ENCODE measurements at regions not wholly inside any gene's neighbourhood (a gene's known extent, or its start where the extent isn't known, plus 50 kb on each side); places are given as distances from the start of the nearest gene placed in this dataset.
"Not testable (repeated sequence)": the region's sequence is repeated elsewhere in the genome, so short reads cannot be mapped to it uniquely, and the experiment has no call there.

DNA sequence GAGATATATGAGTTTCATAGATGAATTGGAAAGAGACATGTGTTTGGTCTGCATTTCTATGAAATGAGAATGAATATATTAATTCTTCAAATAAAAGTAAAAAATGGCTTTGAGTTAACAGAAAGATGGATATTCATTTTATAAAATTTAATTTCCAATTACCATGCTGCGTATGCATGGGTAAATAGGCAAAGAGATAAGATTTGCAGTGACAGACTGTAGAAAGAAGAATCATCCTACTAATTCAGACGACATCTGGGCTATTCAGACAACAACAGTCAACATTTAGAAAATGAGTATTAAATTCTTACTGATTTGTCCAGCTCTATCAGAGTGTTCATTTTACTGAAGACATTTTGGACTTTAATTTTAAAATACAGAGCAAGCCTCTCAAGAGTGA lies 602.2 kb upstream of the NRSN1 start:
- no peaks in the 10 kb centered on the region for H3K36me3 ChIP-seq
- no peak for DNase-seq (ENCODE audit: low read depth in 1 of 2, low spot score in 2 of 2)
- 0 out of 2 replicates have a peak, but pooled peaks cover 2% of the 10 kb centered on the region for H3K9me3 ChIP-seq (replicated peaks)
- H3K27me3 ChIP-seq (replicated peaks): no peaks in the 10 kb centered on the region
- H3K4me3 ChIP-seq: no peak overlapping the region
- H3K4me1 ChIP-seq (replicated peaks): peaks cover 7% of the 10 kb centered on the region; the same call in 1 of the 2 replicates
- no peak overlapping the region for H3K27ac ChIP-seq

DNA sequence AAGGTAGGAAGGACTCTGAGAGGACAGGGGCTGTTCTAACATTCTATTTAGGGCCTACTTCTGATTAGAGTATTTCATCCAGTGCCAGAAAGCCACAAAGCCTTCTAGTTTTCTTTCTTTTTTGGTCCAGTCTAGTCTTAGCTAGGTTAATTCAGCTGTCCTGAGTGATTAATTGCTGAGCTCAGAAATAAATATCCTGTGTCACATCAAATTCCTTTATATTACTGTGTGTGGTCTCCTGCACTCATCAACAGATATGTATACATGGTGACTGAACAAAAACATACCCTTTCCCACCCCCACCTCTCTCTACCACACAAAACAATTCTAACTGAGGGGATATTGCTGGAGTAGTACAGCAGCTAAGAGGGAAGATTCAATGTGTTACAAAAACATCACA lies 601.5 kb upstream of the NRSN1 start:
- Histone ChIP-seq H3K27me3 (replicated peaks) (no peaks in the 10 kb centered on the region), H3K9me3 (replicated peaks) (0 out of 2 replicates have a peak, but pooled peaks cover 2% of the 10 kb centered on the region), H3K27ac (0 out of 2 replicates have a peak overlapping the region, but pooled peaks have one; percentile 14), H3K4me1 (replicated peaks) (peaks cover 7% of the 10 kb centered on the region; the same call in 1 of the 2 replicates), H3K36me3 (no peaks in the 10 kb centered on the region), H3K4me3 (no peak overlapping the region)
- peak in 1 of 2 experiments; percentile 66 for DNase-seq (ENCODE audit: low read depth in 1 of 2, low spot score in 2 of 2)

DNA sequence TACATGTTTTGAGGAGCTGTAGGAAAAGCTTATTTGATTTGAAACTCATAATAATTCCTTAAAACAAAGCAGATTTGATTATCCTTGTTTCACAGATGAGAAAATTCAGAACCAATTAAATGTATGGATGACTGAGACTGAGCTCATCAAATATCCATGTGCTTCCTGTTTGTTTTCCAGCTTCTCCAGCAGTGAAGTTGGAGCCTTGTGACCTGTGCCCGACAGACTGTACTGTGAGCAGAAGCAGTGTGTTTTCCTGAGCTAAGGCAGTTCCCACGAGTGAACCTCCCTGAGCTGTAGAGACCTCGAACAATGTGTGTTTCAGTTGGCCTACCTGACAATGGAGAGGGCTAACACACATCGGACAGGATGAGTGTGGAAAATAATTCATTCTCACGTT lies 599.5 kb upstream of the NRSN1 start:
- H3K27me3 ChIP-seq (replicated peaks): no peaks in the 10 kb centered on the region
- H3K36me3 ChIP-seq: no peaks in the 10 kb centered on the region
- peaks cover 7% of the 10 kb centered on the region; the same call in 1 of the 2 replicates for H3K4me1 ChIP-seq (replicated peaks)
- no peak overlapping the region for H3K4me3 ChIP-seq
- H3K9me3 ChIP-seq (replicated peaks): no peaks in the 10 kb centered on the region; the same call in 1 of the 2 replicates
- H3K27ac ChIP-seq: no peak overlapping the region
- no peak for DNase-seq (ENCODE audit: low read depth in 1 of 2, low spot score in 2 of 2)

DNA sequence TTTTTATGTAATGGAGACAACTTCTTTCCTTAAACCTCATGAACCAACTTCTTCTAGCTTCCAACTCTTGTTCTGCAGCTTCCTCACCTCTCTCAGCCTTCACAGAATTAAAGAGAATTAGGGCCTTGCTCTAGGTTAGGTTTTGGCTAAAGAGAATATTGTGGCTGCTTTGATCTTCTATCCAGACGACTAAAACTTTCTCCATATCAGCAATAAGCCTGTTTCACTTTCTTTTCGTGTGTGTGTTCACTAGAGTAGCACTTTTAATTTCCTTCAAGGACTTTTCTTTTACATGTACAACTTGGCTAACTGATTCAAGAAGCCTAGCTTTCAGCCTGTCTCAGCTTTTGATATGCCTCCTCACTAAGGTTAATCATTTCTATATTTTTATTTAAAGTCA lies 596.1 kb upstream of the NRSN1 start:
- no peaks in the 10 kb centered on the region for H3K36me3 ChIP-seq
- DNase-seq (ENCODE audit: low read depth in 1 of 2, low spot score in 2 of 2): no peak
- no peak overlapping the region for H3K27ac ChIP-seq
- no peak overlapping the region for H3K4me3 ChIP-seq
- no peaks in the 10 kb centered on the region; the same call in 1 of the 2 replicates for H3K9me3 ChIP-seq (replicated peaks)
- peaks cover 7% of the 10 kb centered on the region; the same call in 1 of the 2 replicates for H3K4me1 ChIP-seq (replicated peaks)
- H3K27me3 ChIP-seq (replicated peaks): no peaks in the 10 kb centered on the region

DNA sequence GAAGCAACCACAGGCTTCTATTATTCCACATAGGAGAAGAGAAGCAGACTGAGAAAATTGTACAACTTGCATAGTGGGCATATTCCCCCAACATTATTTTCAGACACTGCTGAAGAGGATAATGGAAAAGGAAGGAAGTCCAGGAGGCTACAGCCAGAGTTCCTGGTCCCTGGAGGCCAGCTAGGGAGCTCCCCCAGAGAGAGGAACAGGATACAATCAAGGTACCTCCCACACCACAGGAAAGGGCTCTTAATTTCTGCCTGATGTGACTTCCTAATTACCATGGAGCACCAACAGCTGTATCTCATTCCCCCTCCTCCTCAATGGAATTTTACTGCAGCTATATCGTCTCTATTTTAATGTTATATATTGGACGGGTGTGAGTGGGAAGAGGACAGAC lies 594.3 kb upstream of the NRSN1 start:
- no peaks in the 10 kb centered on the region for H3K36me3 ChIP-seq
- H3K4me1 ChIP-seq (replicated peaks): peaks cover under 1% of the 10 kb centered on the region; the same call in 1 of the 2 replicates
- DNase-seq (ENCODE audit: low read depth in 1 of 2, low spot score in 2 of 2): no peak
- H3K27ac ChIP-seq: no peak overlapping the region
- no peaks in the 10 kb centered on the region for H3K27me3 ChIP-seq (replicated peaks)
- H3K9me3 ChIP-seq (replicated peaks): no peaks in the 10 kb centered on the region; the same call in 1 of the 2 replicates
- H3K4me3 ChIP-seq: no peak overlapping the region

DNA sequence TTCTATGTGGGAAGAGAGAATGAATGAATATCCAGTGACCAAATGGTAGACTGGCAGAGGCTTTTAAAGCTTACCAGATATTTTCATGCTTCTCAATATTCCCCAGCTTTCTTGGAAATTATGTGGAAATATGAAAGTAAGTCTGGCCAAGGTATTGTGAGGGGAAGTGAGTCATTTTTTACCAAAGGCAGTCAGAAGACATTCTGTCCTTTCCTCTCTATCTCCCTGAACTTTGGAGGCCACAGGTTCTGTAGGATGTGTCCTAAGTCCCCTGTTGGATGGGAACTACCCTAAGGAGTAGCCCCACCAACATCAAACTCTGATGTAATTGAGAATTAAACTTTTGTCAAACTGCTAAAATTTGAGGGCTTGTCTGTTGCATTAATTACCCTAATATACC lies 593.8 kb upstream of the NRSN1 start:
- H3K4me3 ChIP-seq: no peak overlapping the region
- H3K9me3 ChIP-seq (replicated peaks): no peaks in the 10 kb centered on the region; the same call in 1 of the 2 replicates
- H3K36me3 ChIP-seq: no peaks in the 10 kb centered on the region
- no peak overlapping the region for H3K27ac ChIP-seq
- DNase-seq (ENCODE audit: low read depth in 1 of 2, low spot score in 2 of 2): no peak
- no peaks in the 10 kb centered on the region for H3K27me3 ChIP-seq (replicated peaks)
- no peaks in the 10 kb centered on the region for H3K4me1 ChIP-seq (replicated peaks)

DNA sequence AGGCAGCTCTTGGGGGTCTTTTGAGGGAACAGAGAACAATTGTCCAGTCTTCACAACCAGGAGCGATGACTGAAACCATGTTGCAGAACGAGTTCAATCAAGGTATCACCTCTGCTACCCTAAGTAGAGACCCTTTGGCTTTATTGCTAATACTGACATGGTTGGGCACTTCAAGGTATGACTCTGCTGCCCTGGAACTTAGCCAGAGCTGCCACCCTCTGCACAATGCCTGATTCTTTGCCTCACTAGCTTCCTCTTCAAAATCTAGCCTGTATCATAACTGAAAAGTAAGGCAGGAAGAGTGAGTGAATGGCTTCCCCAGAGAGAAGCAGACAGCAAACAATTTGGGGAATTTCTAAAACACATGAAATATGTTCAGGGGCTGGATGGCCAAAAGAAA lies 592.7 kb upstream of the NRSN1 start:
- no peaks in the 10 kb centered on the region for H3K36me3 ChIP-seq

DNA sequence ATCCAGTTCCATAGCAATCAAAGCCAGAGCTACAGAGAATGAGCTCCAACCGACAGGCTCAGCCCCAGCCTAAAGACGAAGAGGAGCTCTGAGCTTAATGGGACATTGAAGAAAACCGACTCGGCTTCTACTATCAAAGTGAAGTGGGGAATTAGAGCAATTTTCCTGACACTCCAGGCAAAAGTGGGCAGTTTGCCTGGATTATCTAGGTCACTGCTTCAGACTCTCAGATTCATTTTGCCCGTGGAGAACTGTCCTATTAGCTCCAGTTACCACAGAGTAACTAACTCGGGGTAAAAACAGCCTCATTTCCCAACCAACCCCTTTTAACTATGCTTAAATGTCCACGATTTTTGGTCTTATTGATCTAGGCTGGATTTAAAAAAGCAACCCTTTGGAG lies 592.1 kb upstream of the NRSN1 start:
- DNase-seq (ENCODE audit: low read depth in 1 of 2, low spot score in 2 of 2): no peak
- no peaks in the 10 kb centered on the region for H3K27me3 ChIP-seq (replicated peaks)
- H3K27ac ChIP-seq: no peak overlapping the region
- no peak overlapping the region for H3K4me3 ChIP-seq
- H3K36me3 ChIP-seq: no peaks in the 10 kb centered on the region
- H3K4me1 ChIP-seq (replicated peaks): no peaks in the 10 kb centered on the region
- no peaks in the 10 kb centered on the region; the same call in 1 of the 2 replicates for H3K9me3 ChIP-seq (replicated peaks)

More for the DNA sequence above, 592.7 kb upstream of the NRSN1 start:
- H3K27me3 ChIP-seq (replicated peaks): no peaks in the 10 kb centered on the region
- no peaks in the 10 kb centered on the region for H3K4me1 ChIP-seq (replicated peaks)
- H3K4me3 ChIP-seq: no peak overlapping the region
- DNase-seq (ENCODE audit: low read depth in 1 of 2, low spot score in 2 of 2): no peak
- H3K9me3 ChIP-seq (replicated peaks): no peaks in the 10 kb centered on the region; the same call in 1 of the 2 replicates
- no peak overlapping the region for H3K27ac ChIP-seq

DNA sequence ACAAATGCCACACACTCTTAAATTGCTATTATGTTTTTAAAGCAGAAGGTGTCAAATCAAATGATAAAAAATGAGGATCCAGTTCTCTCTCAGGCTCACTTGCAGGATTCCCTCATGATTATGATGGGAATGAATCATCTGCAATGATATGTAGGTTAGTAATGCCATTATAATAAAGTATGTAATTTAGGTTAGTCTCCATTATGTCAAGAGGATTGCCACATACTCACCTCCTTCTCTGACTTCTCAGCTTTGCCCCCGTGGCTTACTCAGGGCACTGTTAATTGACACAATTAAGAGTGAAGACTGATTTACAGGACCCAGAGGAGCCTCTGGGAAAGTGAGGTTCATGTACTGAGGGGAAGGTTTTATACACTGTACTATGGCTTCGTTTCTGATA lies 591.7 kb upstream of the NRSN1 start:
- Histone ChIP-seq H3K36me3 (no peaks in the 10 kb centered on the region), H3K4me3 (no peak overlapping the region), H3K27ac (no peak overlapping the region), H3K9me3 (replicated peaks) (no peaks in the 10 kb centered on the region; the same call in 1 of the 2 replicates), H3K4me1 (replicated peaks) (no peaks in the 10 kb centered on the region), H3K27me3 (replicated peaks) (no peaks in the 10 kb centered on the region)
- no peak for DNase-seq (ENCODE audit: low read depth in 1 of 2, low spot score in 2 of 2)

DNA sequence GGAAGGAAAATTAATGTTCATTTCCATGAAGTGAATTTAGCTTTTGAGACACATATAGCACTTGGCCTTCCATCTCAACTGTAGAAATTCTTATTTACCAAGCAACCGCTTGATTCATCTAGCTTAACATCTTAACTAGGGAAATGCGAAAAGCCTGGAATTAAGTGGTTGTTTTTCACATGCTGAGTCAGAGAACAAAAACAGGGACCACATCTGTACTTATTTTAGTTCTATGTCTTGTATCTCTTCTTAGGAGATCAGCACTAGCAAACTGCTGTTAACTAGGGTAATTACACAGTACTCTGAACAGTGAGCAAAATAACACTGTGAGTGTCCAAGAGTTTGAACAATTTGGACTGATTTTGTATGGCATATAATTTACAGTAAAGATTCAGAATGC lies 590.9 kb upstream of the NRSN1 start:
- Histone ChIP-seq H3K27ac (no peak overlapping the region), H3K27me3 (replicated peaks) (no peaks in the 10 kb centered on the region), H3K9me3 (replicated peaks) (no peaks in the 10 kb centered on the region; the same call in 1 of the 2 replicates), H3K4me3 (no peak overlapping the region), H3K36me3 (no peaks in the 10 kb centered on the region), H3K4me1 (replicated peaks) (no peaks in the 10 kb centered on the region)
- DNase-seq (ENCODE audit: low read depth in 1 of 2, low spot score in 2 of 2): no peak

DNA sequence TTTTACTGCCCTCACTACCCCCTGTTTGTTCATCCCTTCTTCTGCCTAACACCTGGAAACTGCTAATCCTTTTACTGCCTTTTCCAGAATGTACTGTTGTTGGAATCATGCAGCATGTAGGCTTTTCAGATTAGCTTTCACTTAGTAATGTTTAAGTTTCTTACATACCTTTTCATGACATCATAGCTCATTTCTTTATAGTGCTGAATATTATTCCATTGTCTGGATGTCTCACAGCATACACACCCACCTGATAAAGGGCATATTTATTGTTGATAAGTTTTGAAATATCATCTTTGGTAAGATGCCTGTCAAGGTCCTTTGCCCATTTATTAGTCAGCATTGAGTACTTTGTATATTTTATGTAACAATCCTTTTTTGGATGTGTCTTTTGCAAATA lies 588.2 kb upstream of the NRSN1 start:
- H3K27me3 ChIP-seq (replicated peaks): no peaks in the 10 kb centered on the region

DNA sequence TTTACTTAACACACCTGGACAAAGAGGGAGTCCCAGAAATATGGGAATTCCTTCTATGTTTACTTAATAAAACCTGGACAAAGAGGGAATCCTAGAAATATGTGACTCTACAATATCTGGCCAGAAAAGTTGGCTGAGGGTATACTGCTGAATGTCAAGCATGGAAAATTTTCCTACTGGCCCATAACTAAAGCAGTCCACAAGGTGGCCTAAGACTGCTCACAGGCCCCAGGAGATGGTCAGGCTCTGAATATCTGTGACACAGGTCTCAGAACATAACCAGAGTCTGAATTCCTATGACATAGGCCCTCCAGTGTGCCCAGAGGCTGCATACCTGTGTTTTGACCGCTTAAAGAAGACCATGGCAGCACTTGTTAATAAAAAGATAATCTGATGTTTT lies 578.2 kb upstream of the NRSN1 start:
- no peak for DNase-seq (ENCODE audit: low read depth in 1 of 2, low spot score in 2 of 2)
- no peaks in the 10 kb centered on the region for H3K36me3 ChIP-seq
- no peak overlapping the region for H3K4me3 ChIP-seq
- H3K4me1 ChIP-seq (replicated peaks): no peaks in the 10 kb centered on the region
- no peak overlapping the region for H3K27ac ChIP-seq
- H3K9me3 ChIP-seq (replicated peaks): peaks cover 7% of the 10 kb centered on the region; the same call in 1 of the 2 replicates
- no peaks in the 10 kb centered on the region for H3K27me3 ChIP-seq (replicated peaks)

More for the DNA sequence above, 588.2 kb upstream of the NRSN1 start:
- Histone ChIP-seq H3K27ac (no peak overlapping the region), H3K9me3 (replicated peaks) (no peaks in the 10 kb centered on the region; the same call in 1 of the 2 replicates), H3K4me1 (replicated peaks) (no peaks in the 10 kb centered on the region), H3K4me3 (no peak overlapping the region), H3K36me3 (no peaks in the 10 kb centered on the region)
- no peak for DNase-seq (ENCODE audit: low read depth in 1 of 2, low spot score in 2 of 2)

DNA sequence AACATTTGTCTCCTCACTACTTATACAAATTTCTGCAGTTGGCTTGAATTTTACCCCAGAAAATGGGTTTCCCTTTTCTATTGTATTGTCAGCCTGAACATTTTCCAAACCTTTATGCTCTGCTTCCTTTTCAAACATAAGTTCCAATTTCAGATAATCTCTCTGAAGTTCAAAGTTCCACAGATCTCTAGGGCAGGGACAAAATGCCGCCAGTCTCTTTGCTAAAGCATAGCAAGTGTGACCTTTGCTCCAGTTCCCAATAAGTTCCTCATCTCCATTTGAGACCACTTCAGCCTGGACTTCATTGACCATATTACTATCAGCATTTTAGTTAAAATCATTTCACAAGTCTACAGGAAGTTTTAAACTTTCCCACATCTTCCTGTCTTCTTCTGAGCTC lies 571.1 kb upstream of the NRSN1 start:
- H3K9me3 ChIP-seq (replicated peaks); DNase-seq (ENCODE audit: low read depth in 1 of 2, low spot score in 2 of 2); H3K4me1 ChIP-seq (replicated peaks); H3K27ac ChIP-seq; H3K36me3 ChIP-seq; H3K27me3 ChIP-seq (replicated peaks); H3K4me3 ChIP-seq: not testable (repeated sequence)

DNA sequence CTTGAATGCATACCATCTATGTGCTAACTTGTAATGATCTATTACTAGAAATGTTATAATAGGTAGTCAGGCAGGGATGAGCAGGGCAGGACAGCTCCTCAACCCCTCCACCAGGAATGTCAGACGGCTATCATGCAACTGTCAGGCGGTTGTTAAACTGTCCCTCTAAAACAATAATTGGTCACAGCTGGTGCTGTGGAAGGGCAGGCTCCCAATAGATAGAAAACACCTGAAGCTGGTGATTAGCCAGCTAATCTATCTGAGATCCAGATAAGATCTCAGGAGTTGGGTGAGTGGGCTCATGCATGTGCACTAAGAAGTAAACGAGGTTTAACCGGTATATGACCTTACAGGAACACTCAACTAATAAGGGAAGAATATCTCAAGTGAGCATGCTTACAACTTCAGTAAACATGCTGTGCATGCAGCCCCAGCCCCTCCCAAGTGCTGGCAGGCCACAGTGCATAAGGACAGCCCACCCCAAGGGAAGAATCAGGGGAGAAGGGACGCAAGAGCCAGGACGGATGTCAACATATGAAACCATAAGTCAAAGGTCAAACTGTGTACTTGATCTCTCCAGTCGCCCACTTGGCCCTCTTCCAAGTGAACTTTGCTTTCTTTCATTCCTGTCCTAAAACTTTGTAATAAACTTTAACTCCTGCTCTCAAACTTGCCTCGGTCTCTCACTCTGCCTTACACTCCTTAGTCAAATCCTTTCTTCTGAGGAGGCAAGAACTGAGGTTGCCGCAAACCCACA lies 566.2 kb upstream of the NRSN1 start:
- no peak for DNase-seq (ENCODE audit: low read depth in 1 of 2, low spot score in 2 of 2)
- H3K4me3 ChIP-seq: no peak overlapping the region
- no peaks in the 10 kb centered on the region for H3K4me1 ChIP-seq (replicated peaks)
- no peaks in the 10 kb centered on the region for H3K27me3 ChIP-seq (replicated peaks)
- H3K27ac ChIP-seq: no peak overlapping the region
- no peaks in the 10 kb centered on the region for H3K36me3 ChIP-seq
- peaks cover 5% of the 10 kb centered on the region; the same call in 1 of the 2 replicates for H3K9me3 ChIP-seq (replicated peaks)

Measured in SJSA1 (cell line).